H1 (cell line): ENCODE measurements at regions not wholly inside any gene's neighbourhood (a gene's known extent, or its start where the extent isn't known, plus 50 kb on each side); places are given as distances from the start of the nearest gene placed in this dataset.

Source experiments
- ATF3 ChIP-seq: IDR thresholded peaks from 2 replicates; pipeline ENCODE4 v1.6.1; 2011; ENCODE audit warnings: low read depth, mild to moderate bottlenecking, low read length; ENCODE audit not compliant: insufficient read depth
- BCL11A ChIP-seq, 2 experiments: IDR thresholded peaks; one replicate each; pipeline ENCODE4 v1.6.1; 2011; ENCODE audit warnings: low read depth in 2 of 2, low read length in 2 of 2, mild to moderate bottlenecking in 2 of 2
- JUN ChIP-seq: IDR thresholded peaks from 2 replicates; pipeline ENCODE4 v1.6.1; 2011; ENCODE audit warnings: low read depth, mild to moderate bottlenecking, improper control_type of control experiment, low read length
- POLR2AphosphoS5 ChIP-seq: IDR thresholded peaks from 2 replicates; pipeline ENCODE4 v1.6.1; 2011; ENCODE audit warnings: low read depth, low read length

- TF ChIP-seq BCL11A (IDR thresholded peaks at IDR 0.05; ENCODE audit: low read depth in 2 of 2, low read length in 2 of 2), result no peak
- no peak for TF ChIP-seq ATF3
- TF ChIP-seq POLR2AphosphoS5, result no peak
- TF ChIP-seq JUN, result no peak
Observed at GRCh38 chr3:105923140-105923539, 54.3 kb upstream of the CBLB start (continued).
